MM.1S (cell line): ENCODE measurements at regions not wholly inside any gene's neighbourhood (a gene's known extent, or its start where the extent isn't known, plus 50 kb on each side); places are given as distances from the start of the nearest gene placed in this dataset.

Experiments used
- EZH2 ChIP-seq: fragments of 300-600 bp; sonication (generic); optimal IDR thresholded peaks from 2 replicates; pipeline ENCODE3; 2017; ENCODE audit warnings: low read depth, mild to moderate bottlenecking, antibody characterized with exemption, low read length, mixed read lengths
- EZH2phosphoT487 ChIP-seq: fragments of 300-600 bp; sonication (generic); IDR thresholded peaks from 2 replicates; pipeline ENCODE4 v1.6.1; 2018; ENCODE audit warnings: antibody characterized with exemption, low read length
- TF ChIP-seq, protein P1 (sequence below): fragments of 300-600 bp; sonication (generic); IDR thresholded peaks from 2 replicates; pipeline ENCODE4 v1.5.1; 2016; ENCODE audit warnings: antibody characterized with exemption, low read length, mixed read lengths

DNA sequence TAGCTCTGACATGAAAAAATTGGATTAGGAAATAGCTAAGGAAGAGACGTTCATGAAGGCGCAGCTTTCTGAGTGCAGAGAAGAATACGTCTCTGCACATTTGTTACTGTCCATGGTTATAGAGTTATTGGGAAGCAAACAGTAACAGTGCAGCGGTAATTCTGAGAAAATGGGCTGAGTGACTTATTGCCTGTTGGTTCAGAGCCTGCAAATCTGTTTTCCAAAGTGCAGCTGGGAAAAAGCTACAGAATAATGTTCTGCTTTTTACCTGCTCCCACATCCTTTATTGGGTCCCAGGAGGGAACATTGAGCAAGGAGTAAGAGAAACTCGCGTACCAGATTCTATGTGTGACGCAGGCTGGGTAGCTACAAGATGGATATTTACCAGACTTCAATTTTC lies 160.2 kb downstream of the BTBD3 start:
- TF ChIP-seq, protein P1, sequence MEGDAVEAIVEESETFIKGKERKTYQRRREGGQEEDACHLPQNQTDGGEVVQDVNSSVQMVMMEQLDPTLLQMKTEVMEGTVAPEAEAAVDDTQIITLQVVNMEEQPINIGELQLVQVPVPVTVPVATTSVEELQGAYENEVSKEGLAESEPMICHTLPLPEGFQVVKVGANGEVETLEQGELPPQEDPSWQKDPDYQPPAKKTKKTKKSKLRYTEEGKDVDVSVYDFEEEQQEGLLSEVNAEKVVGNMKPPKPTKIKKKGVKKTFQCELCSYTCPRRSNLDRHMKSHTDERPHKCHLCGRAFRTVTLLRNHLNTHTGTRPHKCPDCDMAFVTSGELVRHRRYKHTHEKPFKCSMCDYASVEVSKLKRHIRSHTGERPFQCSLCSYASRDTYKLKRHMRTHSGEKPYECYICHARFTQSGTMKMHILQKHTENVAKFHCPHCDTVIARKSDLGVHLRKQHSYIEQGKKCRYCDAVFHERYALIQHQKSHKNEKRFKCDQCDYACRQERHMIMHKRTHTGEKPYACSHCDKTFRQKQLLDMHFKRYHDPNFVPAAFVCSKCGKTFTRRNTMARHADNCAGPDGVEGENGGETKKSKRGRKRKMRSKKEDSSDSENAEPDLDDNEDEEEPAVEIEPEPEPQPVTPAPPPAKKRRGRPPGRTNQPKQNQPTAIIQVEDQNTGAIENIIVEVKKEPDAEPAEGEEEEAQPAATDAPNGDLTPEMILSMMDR: no peak
- TF ChIP-seq EZH2: no peak
- no peak for TF ChIP-seq EZH2phosphoT487
